ENCODE measurements at regions not wholly inside any gene's neighbourhood (a gene's known extent, or its start where the extent isn't known, plus 50 kb on each side); places are given as distances from the start of the nearest gene placed in this dataset.

GRCh38 chr6:134512981-134513391, 195.1 kb upstream of the SGK1 start:
- TF ChIP-seq SIN3A (conservative IDR thresholded peaks at IDR 0.05 in 1 of 2, IDR thresholded peaks at IDR 0.05 in 1 of 2; ENCODE audit: low read depth in 1 of 2, low read length in 2 of 2) (no peak), ZNF274 (IDR thresholded peaks at IDR 0.05; ENCODE audit: borderline replicate concordance, extremely low read depth, low read length) (no peak), SP1 (IDR thresholded peaks at IDR 0.05; ENCODE audit: low read depth, low read length) (no peak), RFX5 (IDR thresholded peaks at IDR 0.05; ENCODE audit: borderline replicate concordance, low read depth, low read length) (no peak), TAF1 (IDR thresholded peaks at IDR 0.05; ENCODE audit: low read depth, low read length) (no peak), GABPA (IDR thresholded peaks at IDR 0.05; ENCODE audit: borderline replicate concordance, insufficient read depth, low read length) (no peak), RXRA (IDR thresholded peaks at IDR 0.05; ENCODE audit: insufficient read depth, low read depth, low read length) (no peak), EGR1 (IDR thresholded peaks at IDR 0.05; ENCODE audit: borderline replicate concordance, low read depth, low read length) (no peak)
- TF ChIP-seq, protein P1, sequence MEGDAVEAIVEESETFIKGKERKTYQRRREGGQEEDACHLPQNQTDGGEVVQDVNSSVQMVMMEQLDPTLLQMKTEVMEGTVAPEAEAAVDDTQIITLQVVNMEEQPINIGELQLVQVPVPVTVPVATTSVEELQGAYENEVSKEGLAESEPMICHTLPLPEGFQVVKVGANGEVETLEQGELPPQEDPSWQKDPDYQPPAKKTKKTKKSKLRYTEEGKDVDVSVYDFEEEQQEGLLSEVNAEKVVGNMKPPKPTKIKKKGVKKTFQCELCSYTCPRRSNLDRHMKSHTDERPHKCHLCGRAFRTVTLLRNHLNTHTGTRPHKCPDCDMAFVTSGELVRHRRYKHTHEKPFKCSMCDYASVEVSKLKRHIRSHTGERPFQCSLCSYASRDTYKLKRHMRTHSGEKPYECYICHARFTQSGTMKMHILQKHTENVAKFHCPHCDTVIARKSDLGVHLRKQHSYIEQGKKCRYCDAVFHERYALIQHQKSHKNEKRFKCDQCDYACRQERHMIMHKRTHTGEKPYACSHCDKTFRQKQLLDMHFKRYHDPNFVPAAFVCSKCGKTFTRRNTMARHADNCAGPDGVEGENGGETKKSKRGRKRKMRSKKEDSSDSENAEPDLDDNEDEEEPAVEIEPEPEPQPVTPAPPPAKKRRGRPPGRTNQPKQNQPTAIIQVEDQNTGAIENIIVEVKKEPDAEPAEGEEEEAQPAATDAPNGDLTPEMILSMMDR (IDR thresholded peaks at IDR 0.05; ENCODE audit: control extremely low read depth in 1 of 3, insufficient read depth in 1 of 3, low read depth in 1 of 3, low read length in 3 of 3): no peak
- TF ChIP-seq, protein P2, sequence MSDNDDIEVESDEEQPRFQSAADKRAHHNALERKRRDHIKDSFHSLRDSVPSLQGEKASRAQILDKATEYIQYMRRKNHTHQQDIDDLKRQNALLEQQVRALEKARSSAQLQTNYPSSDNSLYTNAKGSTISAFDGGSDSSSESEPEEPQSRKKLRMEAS (IDR thresholded peaks at IDR 0.05): no peak
